ENCODE measurements at regions not wholly inside any gene's neighbourhood (a gene's known extent, or its start where the extent isn't known, plus 50 kb on each side); places are given as distances from the start of the nearest gene placed in this dataset.

DNA sequence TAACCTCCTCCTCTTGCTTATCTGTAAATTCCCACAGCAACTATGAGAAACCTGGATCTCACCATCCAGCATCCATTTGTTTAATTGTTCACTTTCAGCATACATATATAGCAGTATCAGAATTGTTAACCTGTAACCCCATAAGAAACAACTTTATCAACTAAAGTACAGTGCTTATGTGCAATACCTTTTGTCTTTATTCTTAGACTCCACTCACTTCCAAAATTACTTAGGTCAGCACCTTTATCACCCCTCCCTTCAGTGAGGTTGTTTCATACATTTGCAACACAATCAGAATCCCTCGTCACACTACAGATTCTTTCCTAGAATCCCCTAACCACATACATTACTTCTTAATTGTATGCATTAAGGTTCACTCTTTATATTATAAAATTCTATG is 225.9 kb upstream of the NCKAP5 start:
- no peak overlapping the region for H3K4me3 ChIP-seq (ENCODE audit: low read length)
- no peak for DNase-seq (ENCODE audit: low read depth)
- TF ChIP-seq, protein P1, sequence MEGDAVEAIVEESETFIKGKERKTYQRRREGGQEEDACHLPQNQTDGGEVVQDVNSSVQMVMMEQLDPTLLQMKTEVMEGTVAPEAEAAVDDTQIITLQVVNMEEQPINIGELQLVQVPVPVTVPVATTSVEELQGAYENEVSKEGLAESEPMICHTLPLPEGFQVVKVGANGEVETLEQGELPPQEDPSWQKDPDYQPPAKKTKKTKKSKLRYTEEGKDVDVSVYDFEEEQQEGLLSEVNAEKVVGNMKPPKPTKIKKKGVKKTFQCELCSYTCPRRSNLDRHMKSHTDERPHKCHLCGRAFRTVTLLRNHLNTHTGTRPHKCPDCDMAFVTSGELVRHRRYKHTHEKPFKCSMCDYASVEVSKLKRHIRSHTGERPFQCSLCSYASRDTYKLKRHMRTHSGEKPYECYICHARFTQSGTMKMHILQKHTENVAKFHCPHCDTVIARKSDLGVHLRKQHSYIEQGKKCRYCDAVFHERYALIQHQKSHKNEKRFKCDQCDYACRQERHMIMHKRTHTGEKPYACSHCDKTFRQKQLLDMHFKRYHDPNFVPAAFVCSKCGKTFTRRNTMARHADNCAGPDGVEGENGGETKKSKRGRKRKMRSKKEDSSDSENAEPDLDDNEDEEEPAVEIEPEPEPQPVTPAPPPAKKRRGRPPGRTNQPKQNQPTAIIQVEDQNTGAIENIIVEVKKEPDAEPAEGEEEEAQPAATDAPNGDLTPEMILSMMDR (conservative IDR thresholded peaks at IDR 0.05; ENCODE audit: low read depth, low read length), result no peak

DNA sequence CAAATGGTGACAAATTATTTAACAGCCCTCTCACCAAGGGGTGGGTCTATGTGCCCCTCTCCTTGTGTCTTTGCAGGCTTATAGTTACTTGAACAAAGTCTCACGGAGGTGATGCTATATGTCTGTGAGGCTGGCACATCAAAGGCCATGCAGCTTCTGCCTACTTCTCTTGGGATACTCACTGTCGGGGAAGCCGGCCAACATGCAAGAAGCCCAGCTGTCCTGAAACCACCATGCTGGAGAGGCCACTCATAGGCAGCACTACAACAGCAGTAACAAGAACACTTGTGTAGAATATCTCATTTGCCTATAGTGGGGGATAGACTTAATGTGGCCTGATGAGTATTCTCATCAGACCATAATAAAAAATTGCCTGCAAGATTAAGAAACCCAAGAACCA is 233.7 kb upstream of the NCKAP5 start:
- H3K4me3 ChIP-seq (ENCODE audit: low read length), result no peak overlapping the region
- TF ChIP-seq, protein P1 (conservative IDR thresholded peaks at IDR 0.05; ENCODE audit: low read depth, low read length), result no peak
- no peak for DNase-seq (ENCODE audit: low read depth)

DNA sequence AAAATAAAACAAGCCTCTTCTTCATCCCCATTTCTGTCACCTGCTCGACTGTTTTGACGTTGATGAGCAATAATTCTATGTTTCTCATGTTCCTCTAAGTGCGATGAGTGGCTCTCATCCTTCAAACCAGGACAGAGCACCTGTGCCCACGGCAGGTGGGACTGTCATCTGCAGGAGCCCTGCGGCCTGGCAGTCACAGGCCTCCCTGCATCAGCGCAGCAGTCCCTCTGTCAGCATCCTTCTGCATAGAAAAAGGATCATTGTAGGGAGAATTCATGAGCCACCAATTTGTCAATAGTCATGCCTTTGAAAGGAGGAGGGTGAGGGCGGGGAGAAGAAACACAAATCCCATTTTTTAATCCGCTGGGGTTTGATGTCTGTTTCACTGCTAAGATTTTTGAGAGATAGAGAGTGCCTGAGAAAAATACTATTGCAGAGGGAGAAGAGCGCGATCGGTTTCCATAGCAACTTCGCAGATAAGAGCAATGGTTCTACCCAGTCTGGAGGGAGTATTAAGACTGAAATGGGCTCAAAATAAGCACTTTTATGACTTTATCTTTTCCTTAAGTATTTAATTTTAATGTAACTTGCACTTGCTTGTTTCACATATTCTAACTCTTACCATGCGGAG is 234.3 kb upstream of the NCKAP5 start:
- H3K4me3 ChIP-seq (ENCODE audit: low read length), result no peak overlapping the region
- no peak for DNase-seq (ENCODE audit: low read depth)
- TF ChIP-seq, protein P1 (conservative IDR thresholded peaks at IDR 0.05; ENCODE audit: low read depth, low read length), result no peak

DNA sequence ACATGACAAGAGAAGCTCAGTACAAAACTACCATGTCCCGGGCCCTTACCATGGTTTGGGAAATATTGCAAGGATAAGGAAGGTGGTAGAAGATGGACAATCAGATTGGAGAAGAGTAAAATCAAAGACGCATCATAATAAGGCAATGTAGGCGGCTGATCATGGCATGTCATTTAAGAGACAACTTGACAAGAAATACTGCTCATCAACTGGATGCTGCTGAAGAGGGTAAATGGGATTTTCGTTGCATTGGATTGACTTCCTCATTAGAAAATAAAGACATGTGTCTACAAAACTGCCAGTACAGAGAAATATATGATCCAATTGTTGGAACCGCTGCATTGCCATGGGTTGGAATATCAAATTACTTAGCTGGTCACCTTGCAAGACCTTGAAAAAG is 238.3 kb upstream of the NCKAP5 start:
- no peak overlapping the region for H3K4me3 ChIP-seq (ENCODE audit: low read length)
- DNase-seq (ENCODE audit: low read depth), result no peak
- TF ChIP-seq, protein P1 (conservative IDR thresholded peaks at IDR 0.05; ENCODE audit: low read depth, low read length), result no peak

DNA sequence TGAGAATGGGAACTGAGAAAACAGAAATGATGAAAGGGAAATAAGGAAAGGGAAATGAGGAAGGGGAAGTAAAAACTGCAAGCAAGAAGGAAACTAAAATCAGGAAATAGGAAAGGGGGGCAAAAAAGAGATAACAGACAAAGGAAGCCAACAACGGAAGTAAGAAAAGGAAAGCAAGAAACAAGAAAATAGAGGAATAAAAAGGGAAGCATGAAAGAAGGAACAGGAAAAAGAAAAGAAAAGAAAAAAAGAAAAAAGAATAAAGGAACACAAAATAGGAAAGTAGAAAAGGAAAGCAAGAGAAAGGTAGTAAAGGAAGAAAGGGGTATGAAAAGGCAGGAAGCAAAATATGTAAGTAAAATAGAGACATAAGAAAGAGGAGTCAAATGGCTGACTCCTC is 241.2 kb upstream of the NCKAP5 start:
- TF ChIP-seq, protein P1 (conservative IDR thresholded peaks at IDR 0.05; ENCODE audit: low read depth, low read length), result no peak
- DNase-seq (ENCODE audit: low read depth), result no peak
- H3K4me3 ChIP-seq (ENCODE audit: low read length), result no peak overlapping the region

DNA sequence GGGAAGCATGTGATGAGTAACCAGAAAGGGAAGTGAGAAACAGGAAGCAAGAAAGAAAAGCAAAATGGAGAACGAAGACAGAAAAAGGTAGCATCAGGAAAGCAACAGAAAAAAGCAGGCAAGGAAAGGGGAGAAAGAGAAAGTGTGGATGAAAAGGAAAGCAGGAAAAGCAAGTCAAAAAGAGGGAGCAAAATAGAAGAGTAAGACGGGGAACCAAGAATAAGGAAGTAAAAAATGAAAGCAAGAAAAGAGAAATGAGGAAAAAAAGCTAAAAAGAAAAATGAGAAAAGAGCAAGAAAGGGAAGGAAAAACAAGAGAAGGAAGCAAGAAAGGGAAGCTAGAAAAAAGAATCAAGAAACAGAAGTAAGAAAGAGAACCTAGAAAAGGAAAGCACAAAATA is 242.3 kb upstream of the NCKAP5 start:
- no peak overlapping the region for H3K4me3 ChIP-seq (ENCODE audit: low read length)
- TF ChIP-seq, protein P1 (conservative IDR thresholded peaks at IDR 0.05; ENCODE audit: low read depth, low read length), result no peak
- DNase-seq (ENCODE audit: low read depth), result no peak

DNA sequence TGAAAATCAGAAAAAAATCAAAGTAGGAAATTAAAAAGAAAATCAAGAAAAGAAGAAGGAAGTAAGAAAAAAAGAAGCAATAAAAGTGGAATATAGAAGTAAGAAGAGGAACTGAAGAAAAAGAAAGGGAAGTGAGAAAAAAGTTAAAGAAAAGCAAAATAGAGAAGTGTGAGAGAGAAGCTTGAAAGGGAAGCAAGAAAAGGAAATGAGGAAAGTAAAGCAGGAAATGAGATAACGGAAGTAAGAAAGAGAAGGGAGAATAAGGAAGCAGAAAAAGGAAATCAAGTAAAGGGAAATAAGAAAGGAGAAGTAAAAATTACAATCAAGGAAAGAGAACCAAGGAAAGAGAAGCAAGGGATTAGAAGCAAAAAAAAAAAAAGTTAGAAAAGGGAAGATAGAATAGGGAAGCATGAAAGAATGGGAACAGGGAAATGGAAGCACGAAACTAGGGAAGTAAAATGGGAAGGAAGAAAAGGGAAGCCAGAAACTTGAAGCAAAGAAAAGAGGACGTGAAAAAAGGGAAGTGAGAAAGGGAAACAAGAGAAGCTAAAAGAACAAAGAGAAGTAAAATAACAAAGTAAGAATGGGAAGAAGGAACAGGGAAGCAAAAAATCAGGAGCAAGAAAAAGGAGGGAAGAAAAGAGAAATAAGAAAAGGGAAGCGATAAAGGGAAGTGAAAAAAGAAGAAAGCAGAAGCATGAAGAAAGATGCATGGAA is 243.3 kb upstream of the NCKAP5 start:
- H3K4me3 ChIP-seq (ENCODE audit: low read length), result no peak overlapping the region
- DNase-seq (ENCODE audit: low read depth), result no peak
- TF ChIP-seq, protein P1 (conservative IDR thresholded peaks at IDR 0.05; ENCODE audit: low read depth, low read length), result no peak
